GM21717 (cell line): ENCODE measurements at regions not wholly inside any gene's neighbourhood (a gene's known extent, or its start where the extent isn't known, plus 50 kb on each side); places are given as distances from the start of the nearest gene placed in this dataset.

Source experiments
- ATAC-seq: cut with Tn5 transposase; IDR thresholded peaks from one replicate; pipeline ENCODE4 v1.9.1; 2021; ENCODE audit warnings: mild to moderate bottlenecking, moderate library complexity; ENCODE audit not compliant: unreplicated experiment

- ATAC-seq = no peak
Measured at GRCh38 chr1:219405531-219406331, 207.2 kb downstream of the ZC3H11B start.

- no peak for ATAC-seq
Measured at GRCh38 chr1:219404629-219405028, 208.3 kb downstream of the ZC3H11B start.

GRCh38 chr1:219402925-219403324, 210.0 kb downstream of the ZC3H11B start:
- ATAC-seq = no peak

DNA sequence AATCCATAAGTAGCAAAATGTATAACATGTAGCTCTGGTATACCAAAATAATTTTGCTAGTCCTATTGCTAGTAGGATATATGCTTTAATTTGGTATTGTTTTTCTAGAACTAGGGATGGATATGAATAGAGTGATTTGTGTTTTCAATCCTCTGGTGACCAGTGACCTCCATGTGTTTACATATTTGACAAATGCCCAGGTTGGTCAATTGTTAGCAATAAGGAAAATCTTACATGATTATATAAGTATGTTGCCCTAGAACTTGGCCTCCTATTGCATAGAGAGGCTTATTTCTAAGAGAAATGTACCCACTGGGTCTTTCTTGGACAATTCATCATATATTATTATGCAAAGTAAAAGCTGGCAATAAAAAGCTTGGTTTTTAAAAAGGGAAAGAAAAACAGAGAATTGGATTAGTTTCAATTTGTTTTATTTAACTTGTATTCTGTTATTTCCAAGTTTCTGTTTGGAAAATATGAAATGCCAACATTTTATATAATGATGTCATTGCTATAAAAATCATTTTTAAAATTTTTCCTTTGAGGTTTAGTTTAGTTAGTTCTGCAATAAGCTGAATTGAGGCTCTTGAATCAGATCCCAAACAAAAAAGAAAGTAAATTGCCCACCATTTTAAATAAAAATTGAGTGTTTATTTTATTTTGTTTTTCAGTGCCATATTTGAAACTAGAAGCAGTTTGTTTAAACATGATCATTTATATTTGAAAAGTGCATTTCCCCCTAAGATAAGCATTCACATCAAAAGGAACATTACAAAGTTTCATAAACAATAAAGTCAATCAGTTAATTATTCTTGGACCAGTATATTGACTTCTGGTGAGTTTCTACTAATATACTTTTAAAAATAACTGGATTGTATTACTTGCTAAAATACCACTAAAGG, 210.9 kb downstream of the ZC3H11B start:
- ATAC-seq = no peak

DNA sequence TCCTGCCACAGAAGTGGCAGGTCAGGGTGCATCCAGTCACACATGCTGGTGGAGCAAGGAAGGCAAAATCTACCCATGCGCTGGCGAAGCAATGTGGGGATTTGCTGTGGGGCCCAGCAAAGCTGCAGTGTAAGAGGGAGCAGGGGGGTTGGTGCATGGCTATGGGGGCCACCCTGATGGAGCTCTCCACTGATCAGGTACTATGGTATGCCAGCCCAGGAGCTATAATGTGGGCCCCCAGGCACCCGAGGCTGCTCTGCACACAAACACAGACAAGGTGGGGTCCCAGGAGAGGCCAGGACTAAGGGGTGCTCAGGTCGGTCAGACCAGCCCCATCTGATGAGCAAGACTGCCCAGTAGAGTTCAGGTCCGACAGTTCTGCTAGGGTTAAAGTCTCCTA, 213.5 kb downstream of the ZC3H11B start:
- ATAC-seq = no peak

- ATAC-seq = no peak
Measured at GRCh38 chr1:219398815-219399396, 214.0 kb downstream of the ZC3H11B start.

GRCh38 chr1:219397511-219397910, 215.4 kb downstream of the ZC3H11B start:
- ATAC-seq = no peak

DNA sequence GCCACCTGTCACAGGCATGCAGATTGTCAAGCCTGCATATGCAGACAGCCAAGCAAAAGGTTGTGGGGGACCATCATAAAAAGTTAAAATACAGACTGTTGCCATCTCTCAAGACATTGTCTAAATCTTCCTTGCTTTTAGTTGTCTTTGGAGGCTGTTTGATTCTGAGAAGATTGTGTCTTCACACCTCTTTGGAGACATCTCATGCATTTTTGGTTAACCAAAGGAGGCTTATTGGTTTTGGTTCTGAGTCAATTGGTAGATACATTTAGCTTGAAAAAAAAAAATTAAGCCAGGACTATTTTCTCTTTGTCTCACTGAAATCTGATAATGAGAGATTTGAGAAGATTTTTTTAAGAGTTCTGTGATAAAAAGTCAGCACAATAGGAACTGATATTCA, 217.6 kb downstream of the LYPLAL1 start:
- no peak for ATAC-seq

DNA sequence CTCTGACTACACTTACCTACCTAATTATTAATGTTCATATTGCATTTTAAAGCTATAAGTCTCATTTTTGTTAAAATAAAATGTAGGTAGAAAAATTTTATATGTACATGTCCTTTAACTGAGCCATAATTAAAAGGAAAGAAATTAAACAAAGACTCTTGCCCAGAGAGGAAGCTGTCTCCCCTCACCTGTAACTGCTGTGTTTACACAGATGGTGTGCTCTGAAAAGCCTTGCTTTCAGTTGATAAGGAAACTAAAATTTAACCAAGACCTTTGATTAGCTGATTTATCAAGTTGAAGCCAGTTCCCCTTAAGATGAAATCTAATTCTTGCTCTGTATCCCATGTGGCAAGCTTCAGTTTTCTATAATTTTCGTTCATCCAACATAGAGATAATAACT, 213.5 kb downstream of the LYPLAL1 start:
- no peak for ATAC-seq

GRCh38 chr1:219385787-219386427, 212.2 kb downstream of the LYPLAL1 start:
- peak; percentile 95 for ATAC-seq

DNA sequence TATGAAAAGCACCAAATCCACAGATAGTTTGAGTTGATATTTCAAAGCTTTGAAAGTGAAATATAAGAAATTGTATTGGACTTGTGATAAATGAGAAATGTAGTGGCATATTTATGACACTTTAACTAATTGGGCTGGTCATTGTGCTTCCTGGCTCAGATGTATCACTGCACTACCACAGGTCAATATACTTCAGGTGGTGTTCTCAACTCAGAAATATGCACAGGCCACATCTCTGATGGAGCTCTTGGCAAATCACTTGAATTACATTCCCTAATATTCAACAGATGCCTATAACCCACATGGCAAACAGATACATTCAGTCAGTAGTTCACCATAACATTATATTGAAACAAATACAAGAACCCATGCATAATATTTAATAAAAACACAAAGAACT, 209.6 kb downstream of the LYPLAL1 start:
- ATAC-seq = no peak

DNA sequence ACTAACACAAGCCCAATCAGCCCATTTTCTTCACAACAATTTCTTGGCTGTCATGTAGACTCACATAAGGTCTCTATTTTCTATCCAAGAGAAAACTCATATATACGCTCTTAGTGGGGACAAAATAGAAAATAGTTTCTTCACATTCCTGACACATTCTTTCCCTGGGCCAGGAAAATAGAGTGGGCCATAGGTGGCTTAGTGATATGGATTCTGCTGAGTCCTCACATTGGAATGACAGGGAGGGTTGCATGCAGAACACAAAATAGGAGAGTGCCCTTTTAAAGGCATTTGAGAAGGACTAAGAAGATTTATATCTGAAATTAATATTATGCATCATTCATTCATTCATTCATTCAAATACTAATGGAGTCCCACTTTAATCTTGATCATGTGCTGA, 207.7 kb downstream of the LYPLAL1 start:
- no peak for ATAC-seq

GRCh38 chr1:219380463-219380862, 206.8 kb downstream of the LYPLAL1 start:
- ATAC-seq = no peak

DNA sequence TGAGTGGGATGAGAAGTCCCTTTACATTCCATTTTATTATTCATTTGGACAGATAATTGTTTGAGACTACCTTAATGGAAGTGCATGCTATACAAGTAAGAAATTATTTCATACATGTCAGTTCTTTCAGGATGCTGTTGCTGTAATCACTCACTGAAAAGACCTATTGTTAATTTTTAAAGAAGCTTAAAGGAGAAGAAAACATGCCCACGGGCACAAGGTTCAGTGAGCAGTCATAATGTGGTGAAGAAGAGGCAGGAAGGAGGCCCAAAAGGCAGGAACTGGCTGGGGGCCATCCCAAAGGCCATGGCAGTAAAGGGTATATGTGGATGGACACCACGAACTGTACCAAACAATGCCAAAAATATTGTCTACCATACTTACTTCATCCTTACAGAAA, 206.0 kb downstream of the LYPLAL1 start:
- no peak for ATAC-seq

DNA sequence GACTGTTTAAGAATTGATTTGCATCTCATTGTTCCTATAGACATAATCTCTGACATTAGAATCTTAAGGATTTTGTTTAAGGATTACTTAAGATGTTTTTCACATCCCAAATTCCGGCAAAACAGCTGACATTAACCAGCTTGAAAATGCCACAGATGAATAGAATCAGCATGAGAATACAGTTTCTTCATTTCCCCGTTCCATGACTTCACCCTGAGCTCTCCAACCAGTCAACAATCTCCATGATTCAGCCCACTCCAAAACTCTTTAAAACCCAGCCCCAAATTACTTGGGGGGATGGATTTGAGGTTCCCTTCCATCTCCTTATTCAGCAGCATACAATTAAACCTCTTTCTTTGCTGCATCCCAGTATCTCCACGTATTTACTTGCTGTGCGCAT, 201.0 kb downstream of the LYPLAL1 start:
- ATAC-seq = no peak

- no peak for ATAC-seq
Measured at GRCh38 chr1:219374046-219374566, 200.4 kb downstream of the LYPLAL1 start.

- no peak for ATAC-seq
Measured at GRCh38 chr1:219373616-219373935, 199.9 kb downstream of the LYPLAL1 start.

GRCh38 chr1:219372916-219373615, 199.4 kb downstream of the LYPLAL1 start:
- ATAC-seq = no peak

DNA sequence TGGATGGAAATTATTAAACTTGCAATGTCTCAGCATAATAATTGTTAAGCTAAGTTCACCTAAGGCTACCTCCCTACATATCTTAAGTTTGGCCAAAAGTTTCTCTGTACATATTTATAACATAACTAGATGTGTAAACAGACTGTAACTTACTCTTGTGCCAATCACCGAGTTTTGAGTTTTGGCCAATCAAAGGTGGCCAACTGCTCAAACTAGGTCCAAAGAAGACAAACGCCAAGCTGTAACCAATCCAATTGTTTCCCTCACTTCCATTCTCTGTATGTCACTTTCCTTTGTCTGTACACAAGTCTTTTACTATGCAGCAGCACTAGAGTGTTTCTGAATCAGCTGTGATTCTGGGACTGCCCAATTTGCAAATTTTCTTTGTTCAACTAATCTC, 197.8 kb downstream of the LYPLAL1 start:
- no peak for ATAC-seq

DNA sequence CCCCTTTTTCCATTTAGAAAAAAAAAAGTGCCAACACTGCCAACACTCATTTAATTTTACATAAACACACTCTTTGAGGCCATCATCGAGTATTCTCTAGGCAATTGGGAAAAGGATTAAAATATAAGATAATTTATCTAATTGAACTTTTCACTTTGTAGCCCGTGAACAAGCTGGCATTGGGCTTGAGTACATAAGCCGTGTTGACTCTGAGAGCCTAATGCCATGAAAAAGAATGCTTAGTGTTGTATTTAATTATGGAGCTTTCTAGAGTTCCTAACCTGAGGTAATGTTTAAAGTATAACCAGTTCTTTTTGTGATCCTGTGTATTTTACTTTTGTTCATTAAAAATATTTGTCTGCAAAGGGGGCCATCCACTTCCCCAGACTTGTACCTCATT, 193.8 kb downstream of the LYPLAL1 start:
- ATAC-seq = no peak
